Endothelial cell of umbilical vein (primary cell): ENCODE measurements at regions not wholly inside any gene's neighbourhood (a gene's known extent, or its start where the extent isn't known, plus 50 kb on each side); places are given as distances from the start of the nearest gene placed in this dataset.
"Not testable (repeated sequence)": the region's sequence is repeated elsewhere in the genome, so short reads cannot be mapped to it uniquely, and the experiment has no call there.

Experiments
- CTCF ChIP-seq, 2 donors: IDR thresholded peaks; 1 replicate in 1 of 2; 2 replicates in 1 of 2; pipeline ENCODE4 v1.5.1; 2011; ENCODE audit warnings: low read length in 2 of 2, mild to moderate bottlenecking in 2 of 2, moderate library complexity in 2 of 2, control low read depth in 1 of 2, inconsistent platforms in 1 of 2, low read depth in 1 of 2; ENCODE audit not compliant: insufficient read depth in 1 of 2; ENCODE audit errors: extremely low read depth in 1 of 2
- EZH2 ChIP-seq: IDR thresholded peaks from 2 replicates; pipeline ENCODE4 v1.6.1; 2012; ENCODE audit warnings: borderline replicate concordance, low read depth, mild to moderate bottlenecking, moderate library complexity, low read length, inconsistent platforms; ENCODE audit not compliant: severe bottlenecking
- JUN ChIP-seq: IDR thresholded peaks from 2 replicates; pipeline ENCODE4 v1.6.1; 2011; ENCODE audit warnings: borderline replicate concordance, low read depth; ENCODE audit not compliant: insufficient read length, insufficient read depth
- MAX ChIP-seq: IDR thresholded peaks from 2 replicates; pipeline ENCODE4 v1.6.1; 2011; ENCODE audit not compliant: insufficient read depth, insufficient read length
- MYC ChIP-seq: IDR thresholded peaks from one replicate; pipeline ENCODE4 v1.6.1; 2011; ENCODE audit warnings: mild to moderate bottlenecking, low read depth, low read length
- POLR2A ChIP-seq: IDR thresholded peaks from 2 replicates; pipeline ENCODE4 v1.6.1; 2012; ENCODE audit warnings: low read depth, mild to moderate bottlenecking, control low read depth, low read length
- POLR2AphosphoS5 ChIP-seq: IDR thresholded peaks from 2 replicates; pipeline ENCODE4 v1.6.1; 2012; ENCODE audit warnings: low read depth, mild to moderate bottlenecking, control low read depth, low read length, moderate library complexity; ENCODE audit not compliant: insufficient read depth

DNA sequence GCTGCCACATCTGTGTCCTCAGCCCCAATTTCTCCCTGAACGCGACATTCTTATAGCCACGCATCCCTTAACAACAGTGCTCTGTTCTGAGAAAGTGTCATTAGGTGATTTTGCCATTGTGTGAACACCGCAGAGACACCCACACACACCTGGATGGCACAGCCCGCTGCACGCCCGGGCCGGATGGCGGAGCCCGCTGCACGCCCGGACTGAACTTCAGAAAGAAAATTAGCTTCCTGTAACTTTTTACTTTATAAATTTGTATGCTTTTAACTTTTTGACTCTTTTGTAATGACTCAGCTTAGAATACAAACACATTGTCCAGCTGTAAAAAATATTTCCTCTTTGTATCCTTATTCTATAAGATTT lies 567.0 kb upstream of the B3GAT1 start:
- not testable (repeated sequence) for TF ChIP-seq CTCF (IDR thresholded peaks at IDR 0.05; ENCODE audit: extremely low read depth in 1 of 2, insufficient read depth in 1 of 2, low read depth in 1 of 2, low read length in 2 of 2); POLR2A; EZH2; POLR2AphosphoS5; MYC; JUN; MAX
